Prostate gland (tissue), 2 donors: ENCODE measurements at regions not wholly inside any gene's neighbourhood (a gene's known extent, or its start where the extent isn't known, plus 50 kb on each side); places are given as distances from the start of the nearest gene placed in this dataset.

ENCODE experiments used
- CTCF ChIP-seq, 4 experiments: fragments of 200-600 bp in 2 of 4; fragments of 450-650 bp in 2 of 4; sonication (generic) in 2 of 4; IDR thresholded peaks; 1 replicate in 3 of 4; 2 replicates in 1 of 4; pipeline ENCODE4 v1.5.1; 2016 to 2019; ENCODE audit warnings: antibody characterized with exemption in 4 of 4, mild to moderate bottlenecking in 2 of 4, moderate library complexity in 2 of 4
- POLR2A ChIP-seq: fragments of 450-650 bp; IDR thresholded peaks from one replicate; pipeline ENCODE4 v1.6.1; 2016; ENCODE audit warnings: antibody characterized with exemption, mild to moderate bottlenecking
- POLR2AphosphoS5 ChIP-seq: sonication (generic); formaldehyde crosslinking; IDR thresholded peaks from one replicate; pipeline ENCODE4 v1.6.1; 2017; ENCODE audit warnings: antibody characterized with exemption

GRCh38 chr13:76732367-76732766 is 153.8 kb downstream of the KCTD12 start:
- TF ChIP-seq CTCF (IDR thresholded peaks at IDR 0.05) (no peak), POLR2AphosphoS5 (no peak), POLR2A (no peak)
